ENCODE measurements at regions not wholly inside any gene's neighbourhood (a gene's known extent, or its start where the extent isn't known, plus 50 kb on each side); places are given as distances from the start of the nearest gene placed in this dataset.

DNA sequence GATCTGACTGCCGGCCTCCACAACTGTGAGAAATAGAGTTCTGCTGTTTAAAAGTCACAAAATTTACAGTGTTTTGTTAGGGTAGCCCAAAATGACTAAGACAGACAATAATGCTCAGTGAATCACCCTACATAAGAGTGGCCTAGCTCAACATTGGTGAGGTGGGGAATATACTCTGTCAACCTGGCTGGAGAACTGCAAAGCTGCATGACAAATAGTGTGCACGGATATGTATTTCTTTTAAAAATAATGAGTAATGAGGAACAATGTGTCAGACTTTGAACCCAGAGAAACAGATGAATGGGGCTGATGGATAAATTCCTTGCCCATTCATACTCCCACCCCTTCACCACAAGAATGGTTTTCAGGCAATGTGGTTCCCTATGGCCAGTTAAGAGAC lies 372.4 kb downstream of the SUCLA2 start:
- no peak overlapping the region for H3K4me3 ChIP-seq
- H3K27ac ChIP-seq: no peak overlapping the region
- ATAC-seq (replicated peaks in 6 of 8): no peak
- H3K4me1 ChIP-seq (replicated peaks in 1 of 2): no peaks in the 10 kb centered on the region
- in situ Hi-C loops (cut with MboI; ENCODE audit: low pct_unique_long_range_greater_than_20kb in 2 of 9, low sequenced_read_pairs in 9 of 9, unreplicated experiment in 9 of 9): no loop called here
- 17 to 100% (median 80%) methylated on average over 1 to 2 of the region's 2 CpGs; no CpG with 5 or more reads in 3 of the 10 experiments for WGBS, 10 experiments

DNA sequence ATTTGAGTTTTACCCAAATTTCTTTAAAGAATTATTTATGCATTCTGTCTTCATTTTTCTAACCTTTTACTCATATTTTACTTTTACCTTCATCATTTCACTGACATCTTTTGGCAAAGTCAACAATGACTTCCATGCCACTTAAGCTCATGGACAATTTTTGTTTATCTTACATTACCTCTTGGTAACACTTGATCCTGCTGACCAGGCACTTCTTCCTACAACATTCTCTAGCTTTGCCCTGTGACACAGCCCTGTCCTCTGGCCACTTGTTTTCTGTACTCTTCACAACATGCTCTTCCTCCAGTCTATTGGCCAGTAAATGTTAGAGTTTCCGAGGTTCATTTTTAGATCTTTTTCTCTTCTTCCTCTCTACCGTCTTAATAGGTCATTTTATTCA lies 377.2 kb downstream of the SUCLA2 start:
- ATAC-seq (replicated peaks in 6 of 8): no peak
- H3K4me3 ChIP-seq: no peak overlapping the region
- no peaks in the 10 kb centered on the region for H3K4me1 ChIP-seq (replicated peaks in 1 of 2)
- in situ Hi-C loops (cut with MboI; ENCODE audit: low pct_unique_long_range_greater_than_20kb in 2 of 9, low sequenced_read_pairs in 9 of 9, unreplicated experiment in 9 of 9): no loop called here
- no peak overlapping the region for H3K27ac ChIP-seq
- WGBS, 10 experiments: 63 to 100% (median 94%) methylated on average over 2 of the region's 2 CpGs; no CpG with 5 or more reads in 1 of the 10 experiments

DNA sequence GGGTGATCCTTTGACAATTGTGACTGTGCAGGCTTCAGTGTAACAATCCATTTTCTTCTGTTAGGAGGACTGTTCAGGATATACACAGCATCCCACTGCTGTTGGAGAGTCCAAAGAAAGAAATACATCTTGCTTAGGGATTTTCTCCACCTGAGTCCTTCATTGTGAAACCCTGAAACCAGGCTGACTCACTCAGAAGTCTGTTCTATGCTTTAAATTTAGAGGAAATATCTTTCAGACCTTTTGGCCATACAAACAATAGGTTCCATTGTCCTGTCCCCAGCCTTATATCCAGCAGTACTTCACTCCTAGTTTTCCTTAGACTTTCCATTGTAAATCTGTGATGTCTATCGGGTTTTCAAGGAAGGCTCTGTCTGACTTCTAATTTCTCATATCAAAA lies 379.1 kb downstream of the SUCLA2 start:
- in situ Hi-C loops (cut with MboI; ENCODE audit: low pct_unique_long_range_greater_than_20kb in 2 of 9, low sequenced_read_pairs in 9 of 9, unreplicated experiment in 9 of 9): no loop called here
- Histone ChIP-seq H3K4me1 (replicated peaks in 1 of 2) (no peaks in the 10 kb centered on the region), H3K27ac (no peak overlapping the region), H3K4me3 (no peak overlapping the region)
- no peak for ATAC-seq (replicated peaks in 6 of 8)
- WGBS, 10 experiments: 30 to 100% (median 76%) methylated on average over 1 of the region's 1 CpG; no CpG with 5 or more reads in 2 of the 10 experiments

DNA sequence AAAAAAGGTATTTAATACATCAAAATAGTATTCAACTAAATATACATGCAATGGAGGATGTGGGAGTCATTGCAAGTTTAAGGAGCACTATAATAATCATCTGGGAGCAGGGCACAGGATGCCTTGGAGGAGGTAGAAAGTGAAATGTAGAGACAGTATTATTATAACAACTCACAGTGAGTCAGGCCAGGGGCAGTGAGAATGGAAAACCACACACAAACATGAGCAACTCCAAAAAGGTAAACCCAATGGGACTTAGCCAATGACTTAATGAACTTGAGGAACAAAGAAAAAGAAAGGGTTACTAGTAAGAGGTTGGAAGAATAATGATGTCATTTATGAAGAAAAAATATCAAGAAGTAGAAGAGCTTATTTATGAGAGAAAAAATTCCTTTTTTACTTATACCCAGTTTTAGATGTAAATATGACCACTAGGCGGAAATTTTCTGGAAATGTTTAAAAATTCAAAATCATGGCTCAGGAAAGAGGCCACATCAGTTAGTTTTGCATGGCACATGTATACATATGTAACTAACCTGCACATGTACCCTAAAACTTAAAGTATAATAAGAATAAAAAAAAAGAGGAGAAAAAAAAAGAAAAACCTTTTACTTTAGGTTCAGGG lies 389.3 kb downstream of the SUCLA2 start:
- H3K4me1 ChIP-seq (replicated peaks in 1 of 2): no peaks in the 10 kb centered on the region
- no peak overlapping the region for H3K4me3 ChIP-seq
- WGBS, 10 experiments: 67 to 100% (median 86%) methylated on average over 1 of the region's 1 CpG; no CpG with 5 or more reads in 1 of the 10 experiments
- in situ Hi-C loops (cut with MboI; ENCODE audit: low pct_unique_long_range_greater_than_20kb in 2 of 9, low sequenced_read_pairs in 9 of 9, unreplicated experiment in 9 of 9): no loop called here
- H3K27ac ChIP-seq: no peak overlapping the region
- ATAC-seq (replicated peaks in 6 of 8): no peak

DNA sequence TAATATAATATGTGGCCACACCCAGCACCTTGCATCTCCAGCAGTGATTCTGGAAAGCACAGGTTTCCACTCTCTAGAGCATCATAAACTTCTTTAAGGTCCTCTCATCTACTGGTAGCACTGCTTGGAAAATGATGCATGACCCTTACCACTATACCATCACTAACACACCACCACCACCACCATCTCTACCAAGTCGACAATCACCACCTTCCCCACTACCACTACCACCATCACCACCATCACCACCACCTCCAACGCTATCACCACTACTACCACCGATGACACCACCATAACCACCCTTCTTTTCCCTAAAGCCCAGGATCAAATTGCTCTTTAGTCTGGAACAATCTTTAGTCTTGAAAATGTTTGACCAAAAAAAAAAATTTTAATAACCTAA lies 390.4 kb downstream of the SUCLA2 start:
- Histone ChIP-seq H3K4me1 (replicated peaks in 1 of 2) (no peaks in the 10 kb centered on the region), H3K27ac (no peak overlapping the region), H3K4me3 (no peak overlapping the region)
- ATAC-seq (replicated peaks in 6 of 8): no peak
- WGBS, 10 experiments: 20 to 89% (median 37%) methylated on average over 1 to 3 of the region's 3 CpGs; no CpG with 5 or more reads in 3 of the 10 experiments
- in situ Hi-C loops (cut with MboI; ENCODE audit: low pct_unique_long_range_greater_than_20kb in 2 of 9, low sequenced_read_pairs in 9 of 9, unreplicated experiment in 9 of 9): no loop called here

DNA sequence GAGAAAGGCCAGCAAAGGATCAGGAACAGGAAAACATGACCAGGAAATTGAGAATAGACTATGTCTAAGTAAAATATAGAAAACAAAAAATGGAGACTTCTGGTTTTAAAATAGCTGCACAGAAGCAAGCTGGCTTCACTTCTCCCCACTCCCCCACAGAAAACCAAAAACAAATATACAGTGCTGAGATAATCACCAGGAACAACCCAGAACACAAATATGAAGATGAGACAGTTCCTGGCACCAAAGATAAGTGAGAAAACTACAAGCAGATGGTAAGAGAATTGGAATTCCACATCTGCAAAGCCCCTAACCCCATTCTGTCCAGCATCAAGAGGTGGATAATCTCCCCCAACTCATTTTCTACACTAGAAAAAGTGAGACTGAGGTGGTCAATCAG lies 397.7 kb downstream of the SUCLA2 start:
- no peaks in the 10 kb centered on the region for H3K4me1 ChIP-seq (replicated peaks in 1 of 2)
- in situ Hi-C loops (cut with MboI; ENCODE audit: low pct_unique_long_range_greater_than_20kb in 2 of 9, low sequenced_read_pairs in 9 of 9, unreplicated experiment in 9 of 9): no loop called here
- H3K27ac ChIP-seq: no peak overlapping the region
- no peak overlapping the region for H3K4me3 ChIP-seq
- ATAC-seq (replicated peaks in 6 of 8): no peak

DNA sequence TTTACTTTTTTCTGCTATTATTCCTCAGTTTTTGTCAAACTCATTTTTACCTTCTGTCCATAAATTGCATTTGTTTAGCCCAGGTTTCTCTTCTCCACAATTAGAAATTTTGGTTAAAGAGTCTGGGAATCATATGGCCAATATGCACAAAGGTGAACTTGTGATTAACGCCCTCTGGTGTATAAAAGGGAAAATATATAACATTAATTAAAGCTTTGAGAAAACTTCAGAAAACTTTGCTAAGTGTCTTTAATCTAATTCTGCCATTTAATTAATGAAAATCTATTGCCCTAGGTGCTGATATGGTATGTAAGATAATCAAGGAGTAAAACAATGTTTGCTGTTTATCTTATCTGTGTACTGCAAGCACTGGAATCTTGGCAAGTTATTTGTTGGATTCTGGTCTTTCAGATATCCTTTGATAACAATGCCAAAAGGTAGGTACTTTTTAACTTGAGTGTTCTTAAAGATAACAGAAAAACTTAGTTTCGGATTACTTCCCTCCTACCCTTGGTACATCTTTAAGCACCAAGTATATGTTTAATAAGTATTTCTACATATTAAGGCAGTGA lies 402.6 kb downstream of the SUCLA2 start:
- no peaks in the 10 kb centered on the region for H3K4me1 ChIP-seq (replicated peaks in 1 of 2)
- 0 to 85% (median 35%) methylated on average over 1 to 2 of the region's 2 CpGs; no CpG with 5 or more reads in 1 of the 10 experiments for WGBS, 10 experiments
- in situ Hi-C loops (cut with MboI; ENCODE audit: low pct_unique_long_range_greater_than_20kb in 2 of 9, low sequenced_read_pairs in 9 of 9, unreplicated experiment in 9 of 9): loop anchor here in 1 of 9 experiments (25.0 kb wide), 1 partner anchor 636 kb away; no protein-coding TSS in a partner anchor
- no peak for ATAC-seq (replicated peaks in 6 of 8)
- H3K4me3 ChIP-seq: no peak overlapping the region
- no peak overlapping the region for H3K27ac ChIP-seq

DNA sequence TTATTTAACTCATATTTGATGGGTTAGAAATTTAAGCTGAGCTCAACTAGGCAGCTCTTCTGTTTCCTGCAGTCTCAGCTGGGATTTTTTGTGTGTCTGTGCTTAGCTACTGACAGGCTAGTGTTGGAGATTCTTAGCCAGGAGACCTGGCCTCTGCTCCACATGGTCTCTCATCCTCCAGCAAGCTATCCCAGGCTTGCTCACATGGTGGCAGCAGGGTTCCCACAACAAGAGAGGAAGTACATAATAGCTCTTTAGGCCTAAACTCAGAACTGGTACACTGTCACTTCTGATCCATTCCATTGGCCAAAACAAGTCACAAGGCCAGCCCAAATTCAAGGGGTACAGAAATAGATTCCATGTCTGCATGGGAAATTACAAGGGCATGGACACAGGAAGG lies 406.2 kb downstream of the SUCLA2 start:
- Histone ChIP-seq H3K4me3 (no peak overlapping the region), H3K4me1 (replicated peaks in 1 of 2) (no peaks in the 10 kb centered on the region), H3K27ac (no peak overlapping the region)
- no peak for ATAC-seq (replicated peaks in 6 of 8)
- in situ Hi-C loops (cut with MboI; ENCODE audit: low pct_unique_long_range_greater_than_20kb in 2 of 9, low sequenced_read_pairs in 9 of 9, unreplicated experiment in 9 of 9): loop anchor here in 1 of 9 experiments (25.0 kb wide), 1 partner anchor 633 kb away; no protein-coding TSS in a partner anchor

DNA sequence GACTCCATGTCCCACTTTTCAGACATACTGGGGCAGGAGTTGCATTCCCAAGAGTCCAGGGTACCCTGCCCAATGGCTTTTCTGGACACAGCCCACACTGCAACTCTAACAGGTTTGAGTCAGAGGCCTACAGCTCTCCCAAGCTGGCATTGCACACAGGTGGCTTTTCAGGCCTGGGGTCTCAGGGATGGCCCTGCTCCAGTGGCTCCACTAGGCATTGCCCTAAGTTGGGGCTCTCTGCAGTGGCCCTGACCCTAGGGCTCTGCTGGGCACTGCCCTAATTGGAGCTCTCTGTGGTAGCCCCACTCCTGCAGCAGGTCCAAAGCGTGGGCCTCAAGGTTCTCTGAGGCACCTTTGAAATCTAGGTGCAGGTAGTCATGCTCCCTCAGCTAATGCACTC lies 408.8 kb downstream of the SUCLA2 start:
- in situ Hi-C loops (cut with MboI; ENCODE audit: low pct_unique_long_range_greater_than_20kb in 2 of 9, low sequenced_read_pairs in 9 of 9, unreplicated experiment in 9 of 9): loop anchor here in 1 of 9 experiments (25.0 kb wide), 1 partner anchor 630 kb away; no protein-coding TSS in a partner anchor
- WGBS, 10 experiments: 80 to 83% methylated on average over 1 of the region's 1 CpG; no CpG with 5 or more reads in 8 of the 10 experiments
- H3K27ac ChIP-seq: no peak overlapping the region
- H3K4me3 ChIP-seq: no peak overlapping the region
- no peaks in the 10 kb centered on the region for H3K4me1 ChIP-seq (replicated peaks in 1 of 2)
- no peak for ATAC-seq (replicated peaks in 6 of 8)

DNA sequence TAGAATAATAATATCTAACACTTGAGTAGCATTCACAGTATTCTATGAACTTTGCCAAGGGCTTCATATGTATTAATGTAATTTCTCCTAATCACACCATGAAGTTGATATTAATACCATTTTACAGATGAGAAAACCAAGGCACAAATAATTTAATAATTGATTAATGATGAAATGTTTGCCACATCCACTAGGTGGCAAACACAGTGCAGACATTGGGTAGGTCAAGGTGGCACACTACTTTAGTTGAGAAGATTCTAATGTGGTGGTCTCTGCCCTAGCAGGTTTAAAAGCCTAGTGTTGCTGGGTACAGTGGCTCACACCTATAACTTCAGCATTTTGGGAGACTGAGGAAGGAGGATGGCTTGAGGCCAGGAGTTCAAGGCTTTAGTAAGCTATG lies 412.4 kb downstream of the SUCLA2 start:
- in situ Hi-C loops (cut with MboI; ENCODE audit: low pct_unique_long_range_greater_than_20kb in 2 of 9, low sequenced_read_pairs in 9 of 9, unreplicated experiment in 9 of 9): loop anchor here in 1 of 9 experiments (25.0 kb wide), 1 partner anchor 626 kb away; no protein-coding TSS in a partner anchor
- Histone ChIP-seq H3K27ac (no peak overlapping the region), H3K4me3 (no peak overlapping the region), H3K4me1 (replicated peaks in 1 of 2) (no peaks in the 10 kb centered on the region)
- ATAC-seq (replicated peaks in 6 of 8): no peak

DNA sequence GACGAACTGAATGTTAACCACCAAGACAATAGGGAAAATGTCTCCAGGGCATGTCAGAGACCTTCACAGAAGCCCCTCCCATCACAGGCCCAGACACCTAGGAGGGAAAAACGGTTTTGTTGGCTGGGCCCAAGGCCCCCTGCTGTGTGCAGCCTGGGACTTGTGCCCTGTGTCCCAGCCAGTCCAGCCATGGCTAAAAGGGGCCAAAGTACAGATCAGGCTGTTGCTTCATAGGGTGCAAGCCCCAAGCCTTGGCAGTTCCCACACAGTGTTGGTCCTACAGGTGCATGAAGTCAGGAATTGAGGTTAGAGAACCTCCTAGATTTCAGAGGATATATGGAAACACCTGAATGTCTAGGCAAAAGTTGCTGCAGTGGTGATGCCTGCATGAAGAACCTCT lies 428.7 kb downstream of the SUCLA2 start:
- ATAC-seq (replicated peaks in 6 of 8): no peak
- H3K4me1 ChIP-seq (replicated peaks in 1 of 2): no peaks in the 10 kb centered on the region
- H3K4me3 ChIP-seq: no peak overlapping the region
- H3K27ac ChIP-seq: no peak overlapping the region
- WGBS, 10 experiments: 0 to 88% (median 50%) methylated on average over 1 to 2 of the region's 2 CpGs; no CpG with 5 or more reads in 3 of the 10 experiments
- in situ Hi-C loops (cut with MboI; ENCODE audit: low pct_unique_long_range_greater_than_20kb in 2 of 9, low sequenced_read_pairs in 9 of 9, unreplicated experiment in 9 of 9): no loop called here

DNA sequence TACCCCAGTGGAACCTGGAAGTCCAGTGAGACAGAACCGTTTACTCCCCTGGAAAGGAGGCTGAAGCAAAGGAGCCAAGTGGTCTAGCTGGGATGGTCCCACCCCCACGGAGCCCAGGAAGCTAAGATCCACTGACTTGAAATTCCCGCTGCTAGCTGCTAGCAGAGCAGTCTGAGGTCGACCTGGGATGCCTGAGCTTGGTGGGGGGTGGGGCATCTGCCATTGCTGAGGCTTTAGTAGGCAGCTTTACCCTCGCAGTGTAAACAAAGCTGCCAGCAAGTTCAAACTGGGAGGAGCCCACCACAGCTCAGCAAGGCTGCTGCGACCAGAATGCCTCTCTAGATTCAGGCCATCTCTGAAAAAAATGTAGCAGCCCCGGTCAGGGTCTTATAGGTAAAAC lies 437.0 kb downstream of the SUCLA2 start:
- no peak overlapping the region for H3K27ac ChIP-seq
- WGBS, 10 experiments: 8 to 59% (median 20%) methylated on average over 2 to 3 of the region's 7 CpGs; no CpG with 5 or more reads in 4 of the 10 experiments
- no peak overlapping the region for H3K4me3 ChIP-seq
- no peak for ATAC-seq (replicated peaks in 6 of 8)
- no peaks in the 10 kb centered on the region for H3K4me1 ChIP-seq (replicated peaks in 1 of 2)
- in situ Hi-C loops (cut with MboI; ENCODE audit: low pct_unique_long_range_greater_than_20kb in 2 of 9, low sequenced_read_pairs in 9 of 9, unreplicated experiment in 9 of 9): no loop called here

DNA sequence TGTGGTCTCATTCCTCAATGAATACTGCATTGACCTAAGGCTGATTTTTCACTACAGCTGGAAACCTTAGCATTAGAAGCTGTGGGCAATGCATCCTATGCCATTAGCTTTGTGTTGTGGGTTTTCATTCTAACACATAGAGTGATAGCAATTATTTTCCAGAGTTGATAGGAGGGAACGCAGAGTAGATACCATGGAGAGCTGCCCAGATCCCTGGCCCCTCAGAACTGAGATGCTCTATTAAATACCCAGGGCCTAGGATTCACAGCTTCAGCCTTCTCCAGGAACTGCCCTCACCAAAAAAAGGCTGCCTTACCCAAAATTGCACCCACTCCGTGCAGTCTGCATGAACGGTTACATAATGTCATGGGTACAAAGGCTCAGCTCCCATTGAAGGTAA lies 444.4 kb downstream of the SUCLA2 start:
- Histone ChIP-seq H3K4me3 (no peak overlapping the region), H3K27ac (no peak overlapping the region), H3K4me1 (replicated peaks in 1 of 2) (peaks cover 0 to 3% of the 10 kb centered on the region in 2 donors)
- in situ Hi-C loops (cut with MboI; ENCODE audit: low pct_unique_long_range_greater_than_20kb in 2 of 9, low sequenced_read_pairs in 9 of 9, unreplicated experiment in 9 of 9): no loop called here
- WGBS, 10 experiments: 50 to 100% (median 95%) methylated on average over 1 to 3 of the region's 3 CpGs; no CpG with 5 or more reads in 4 of the 10 experiments
- no peak for ATAC-seq (replicated peaks in 6 of 8)

DNA sequence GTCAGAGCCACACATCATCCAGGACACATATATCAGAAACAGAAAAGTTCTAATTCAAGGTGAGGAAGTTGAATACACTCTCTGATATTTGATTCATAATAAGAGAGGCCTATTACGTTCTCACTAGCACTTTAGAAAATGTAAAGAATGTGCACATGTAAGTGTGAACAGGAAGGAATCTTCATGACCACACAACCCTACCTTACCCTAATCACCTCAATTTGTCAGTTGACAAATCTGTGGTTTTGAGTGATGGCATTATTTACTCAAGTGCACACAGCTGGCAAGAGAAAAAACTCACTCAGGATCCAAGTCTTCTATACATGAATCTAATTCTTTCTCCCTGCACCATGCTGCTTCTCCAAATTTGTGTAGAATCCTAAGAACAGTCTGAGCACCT lies 445.8 kb downstream of the SUCLA2 start:
- in situ Hi-C loops (cut with MboI; ENCODE audit: low pct_unique_long_range_greater_than_20kb in 2 of 9, low sequenced_read_pairs in 9 of 9, unreplicated experiment in 9 of 9): no loop called here
- 55 to 100% (median 80%) methylated on average over 1 of the region's 1 CpG; no CpG with 5 or more reads in 1 of the 10 experiments for WGBS, 10 experiments
- ATAC-seq (replicated peaks in 6 of 8): no peak
- Histone ChIP-seq H3K4me3 (no peak overlapping the region), H3K4me1 (replicated peaks in 1 of 2) (peaks cover 0 to 3% of the 10 kb centered on the region in 2 donors), H3K27ac (no peak overlapping the region)

Measured in motor neuron (in vitro differentiated cells).